ENCODE measurements at regions not wholly inside any gene's neighbourhood (a gene's known extent, or its start where the extent isn't known, plus 50 kb on each side); places are given as distances from the start of the nearest gene placed in this dataset.

DNA sequence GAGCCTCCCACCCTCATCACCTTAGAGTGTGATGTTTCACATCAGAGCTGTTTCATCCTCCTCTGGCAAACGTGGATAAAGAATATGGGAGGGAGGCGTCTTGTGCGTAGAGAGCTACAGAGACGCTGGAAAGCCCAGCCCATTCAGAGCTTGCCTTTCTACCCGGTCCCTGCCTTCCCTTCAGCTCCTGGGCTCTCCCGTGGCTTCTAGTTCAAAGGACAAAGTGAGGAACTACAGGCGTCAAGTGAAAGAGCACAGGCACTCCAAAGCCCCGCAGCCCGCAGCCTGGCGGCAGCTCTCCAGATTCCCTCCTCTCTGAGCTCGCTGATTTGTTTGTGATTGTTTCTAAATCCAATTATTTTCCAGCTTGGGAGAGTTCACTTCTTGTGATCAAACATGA is 197.1 kb upstream of the IGF1R start:
- no peak overlapping the region for H3K27ac ChIP-seq
- H3K9me3 ChIP-seq = no peaks in the 10 kb centered on the region
- intact Hi-C loops (cut with DNase I; ENCODE audit: low total_unique reads) = no loop called here
- H3K36me3 ChIP-seq (ENCODE audit: low read depth, missing control alignments) = no peaks in the 10 kb centered on the region
- no peak overlapping the region for H3K4me3 ChIP-seq
- H3K27me3 ChIP-seq = no peaks in the 10 kb centered on the region
- WGBS, 2 donors = 73 to 79% methylated on average over 11 of the region's 11 CpGs
- DNase-seq = no peak
- TF ChIP-seq POLR2A (IDR thresholded peaks at IDR 0.05) = no peak
- TF ChIP-seq, protein P1, sequence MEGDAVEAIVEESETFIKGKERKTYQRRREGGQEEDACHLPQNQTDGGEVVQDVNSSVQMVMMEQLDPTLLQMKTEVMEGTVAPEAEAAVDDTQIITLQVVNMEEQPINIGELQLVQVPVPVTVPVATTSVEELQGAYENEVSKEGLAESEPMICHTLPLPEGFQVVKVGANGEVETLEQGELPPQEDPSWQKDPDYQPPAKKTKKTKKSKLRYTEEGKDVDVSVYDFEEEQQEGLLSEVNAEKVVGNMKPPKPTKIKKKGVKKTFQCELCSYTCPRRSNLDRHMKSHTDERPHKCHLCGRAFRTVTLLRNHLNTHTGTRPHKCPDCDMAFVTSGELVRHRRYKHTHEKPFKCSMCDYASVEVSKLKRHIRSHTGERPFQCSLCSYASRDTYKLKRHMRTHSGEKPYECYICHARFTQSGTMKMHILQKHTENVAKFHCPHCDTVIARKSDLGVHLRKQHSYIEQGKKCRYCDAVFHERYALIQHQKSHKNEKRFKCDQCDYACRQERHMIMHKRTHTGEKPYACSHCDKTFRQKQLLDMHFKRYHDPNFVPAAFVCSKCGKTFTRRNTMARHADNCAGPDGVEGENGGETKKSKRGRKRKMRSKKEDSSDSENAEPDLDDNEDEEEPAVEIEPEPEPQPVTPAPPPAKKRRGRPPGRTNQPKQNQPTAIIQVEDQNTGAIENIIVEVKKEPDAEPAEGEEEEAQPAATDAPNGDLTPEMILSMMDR (IDR thresholded peaks at IDR 0.05) = no peak
- no peaks in the 10 kb centered on the region for H3K4me1 ChIP-seq

DNA sequence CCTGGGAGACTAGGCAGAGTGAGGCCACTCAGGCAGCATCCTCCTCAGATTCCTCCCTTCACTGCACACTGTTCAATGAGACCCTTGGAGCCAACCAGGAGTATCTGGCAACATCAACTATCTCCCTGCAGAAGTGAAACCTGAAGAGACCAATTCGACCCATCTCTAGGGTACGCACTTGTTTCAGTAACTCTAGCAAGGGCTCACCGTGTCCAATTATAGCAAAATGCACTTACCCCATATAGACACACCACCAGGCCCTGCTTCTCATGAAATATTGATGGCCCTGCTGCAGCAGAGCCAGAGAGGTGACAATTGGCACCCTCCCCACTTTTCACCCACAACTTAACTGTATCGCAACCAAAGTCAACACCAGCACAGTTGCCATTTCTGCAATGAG is 196.1 kb upstream of the IGF1R start:
- no peak for DNase-seq
- H3K27ac ChIP-seq = no peak overlapping the region
- H3K4me3 ChIP-seq = no peak overlapping the region
- no peaks in the 10 kb centered on the region for H3K9me3 ChIP-seq
- no peaks in the 10 kb centered on the region for H3K27me3 ChIP-seq
- H3K36me3 ChIP-seq (ENCODE audit: low read depth, missing control alignments) = no peaks in the 10 kb centered on the region
- 92 to 96% methylated on average over 4 of the region's 4 CpGs for WGBS, 2 donors
- no peaks in the 10 kb centered on the region for H3K4me1 ChIP-seq
- intact Hi-C loops (cut with DNase I; ENCODE audit: low total_unique reads) = no loop called here
- TF ChIP-seq, protein P1 (IDR thresholded peaks at IDR 0.05) = no peak
- TF ChIP-seq POLR2A (IDR thresholded peaks at IDR 0.05) = no peak

DNA sequence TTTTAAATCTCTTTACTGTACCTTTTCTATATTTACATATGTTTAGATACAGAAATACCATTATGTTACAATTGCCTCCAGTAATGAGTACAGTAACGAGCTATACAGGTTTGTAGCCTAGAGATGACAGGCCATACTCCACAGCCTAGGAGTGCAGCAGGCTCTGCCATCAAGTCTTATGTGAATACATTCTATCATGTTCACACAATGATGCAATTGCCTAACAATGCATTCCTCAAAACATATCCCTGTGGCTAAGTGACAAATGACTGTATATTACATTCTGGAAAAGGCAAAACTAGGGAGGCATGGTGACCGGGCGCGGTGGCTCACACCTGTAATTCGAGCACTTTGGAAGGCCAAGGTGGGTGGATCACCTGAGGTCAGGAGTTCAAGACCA is 192.4 kb upstream of the IGF1R start:
- no peaks in the 10 kb centered on the region for H3K36me3 ChIP-seq (ENCODE audit: low read depth, missing control alignments)
- no peaks in the 10 kb centered on the region for H3K9me3 ChIP-seq
- no peaks in the 10 kb centered on the region for H3K27me3 ChIP-seq
- H3K27ac ChIP-seq = no peak overlapping the region
- TF ChIP-seq POLR2A (IDR thresholded peaks at IDR 0.05) = no peak
- TF ChIP-seq, protein P1 (IDR thresholded peaks at IDR 0.05) = no peak
- no peaks in the 10 kb centered on the region for H3K4me1 ChIP-seq
- DNase-seq = no peak
- WGBS, 2 donors = 91 to 92% methylated on average over 5 of the region's 5 CpGs
- intact Hi-C loops (cut with DNase I; ENCODE audit: low total_unique reads) = no loop called here
- H3K4me3 ChIP-seq = no peak overlapping the region

DNA sequence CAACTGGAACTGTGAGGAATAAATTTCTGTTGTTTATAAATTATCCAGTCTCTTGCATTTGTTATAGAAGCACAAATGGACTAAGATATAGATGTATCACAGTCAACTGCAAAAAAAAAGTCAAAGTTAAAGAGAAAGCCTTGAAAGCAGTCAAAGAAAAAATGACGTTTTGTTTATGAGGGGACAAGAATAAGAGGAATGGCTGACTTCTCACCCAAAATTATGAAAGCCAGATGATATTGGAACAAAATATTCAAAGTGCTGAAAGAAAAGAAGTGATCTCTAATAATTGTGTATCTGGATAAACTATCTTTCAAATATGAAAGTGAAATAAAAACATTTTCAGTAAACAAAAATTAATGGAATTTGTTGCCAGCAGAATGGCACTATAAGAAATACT is 171.8 kb upstream of the IGF1R start:
- DNase-seq = no peak
- intact Hi-C loops (cut with DNase I; ENCODE audit: low total_unique reads) = no loop called here
- 68 to 80% methylated on average over 1 of the region's 1 CpG for WGBS, 2 donors
- H3K27ac ChIP-seq = no peak overlapping the region
- H3K36me3 ChIP-seq (ENCODE audit: low read depth, missing control alignments) = no peaks in the 10 kb centered on the region
- no peak for TF ChIP-seq POLR2A (IDR thresholded peaks at IDR 0.05)
- TF ChIP-seq, protein P1 (IDR thresholded peaks at IDR 0.05) = no peak
- H3K9me3 ChIP-seq = no peaks in the 10 kb centered on the region
- H3K27me3 ChIP-seq = no peaks in the 10 kb centered on the region
- H3K4me3 ChIP-seq = no peak overlapping the region
- no peaks in the 10 kb centered on the region for H3K4me1 ChIP-seq

DNA sequence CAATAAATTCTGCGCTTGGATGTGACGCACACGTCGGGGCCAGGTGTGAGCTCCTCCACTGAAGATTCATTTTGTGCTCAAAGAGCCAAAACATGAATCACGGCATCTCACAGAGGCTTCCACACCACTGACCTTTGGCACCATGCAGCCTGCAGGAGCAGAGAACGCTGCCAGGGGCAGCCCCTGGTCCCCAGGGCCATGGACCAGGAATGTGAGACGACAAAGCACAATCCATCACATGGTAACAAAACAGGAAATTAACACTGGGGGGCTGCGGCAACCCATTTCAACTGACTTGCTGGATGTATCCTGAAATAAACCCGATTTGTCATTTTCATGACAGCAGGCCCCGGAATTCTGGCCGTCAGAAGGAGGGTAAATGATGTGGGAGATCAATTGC is 167.5 kb upstream of the IGF1R start:
- WGBS, 2 donors = 63 to 78% methylated on average over 11 of the region's 11 CpGs
- intact Hi-C loops (cut with DNase I; ENCODE audit: low total_unique reads) = no loop called here
- Histone ChIP-seq H3K27ac (no peak overlapping the region), H3K36me3 (ENCODE audit: low read depth, missing control alignments) (no peaks in the 10 kb centered on the region), H3K27me3 (no peaks in the 10 kb centered on the region), H3K4me1 (no peaks in the 10 kb centered on the region), H3K9me3 (no peaks in the 10 kb centered on the region), H3K4me3 (no peak overlapping the region)
- no peak for DNase-seq
- no peak for TF ChIP-seq POLR2A (IDR thresholded peaks at IDR 0.05)
- TF ChIP-seq, protein P1 (IDR thresholded peaks at IDR 0.05) = no peak
